WTC11 (cell line): ENCODE measurements at regions not wholly inside any gene's neighbourhood (a gene's known extent, or its start where the extent isn't known, plus 50 kb on each side); places are given as distances from the start of the nearest gene placed in this dataset.

Source experiments
- ATAC-seq: fragments of 200-7000 bp; cut with Tn5 transposase; 2 replicates; pipeline ENCODE4 v1.10.0; 2021; ENCODE audit warnings: mild to moderate bottlenecking, moderate library complexity
- CTCF ChIA-PET: fragments of 300-600 bp; sonication (Branson Sonifier 250); formaldehyde crosslinking; loops from one replicate; lab custom pipeline; 2021; ENCODE audit warnings: antibody characterized with exemption; lab: Charles Lee
- POLR2A ChIA-PET: fragments of 350-600 bp; sonication (Branson Sonifier 250); formaldehyde crosslinking; loops from one replicate; lab custom pipeline; 2021; ENCODE audit warnings: antibody characterized with exemption; lab: Charles Lee
- DNase-seq: peaks from one replicate; pipeline ENCODE4 v3.0.0; 2021; ENCODE audit warnings: low spot score
- H3K27ac Mint-ChIP-seq: 2 replicates; pipeline ENCODE4 v1.8.0; 2021; ENCODE audit warnings: mixed read lengths
- H3K27me3 Mint-ChIP-seq: 2 replicates; pipeline ENCODE4 v1.8.0; 2021; ENCODE audit warnings: low read depth, mild to moderate bottlenecking, moderate library complexity, mixed read lengths
- H3K36me3 Mint-ChIP-seq: 2 replicates; pipeline ENCODE4 v1.8.0; 2021; ENCODE audit warnings: mixed read lengths
- H3K4me1 Mint-ChIP-seq: 2 replicates; pipeline ENCODE4 v1.8.0; 2022; ENCODE audit warnings: mixed read lengths
- H3K4me3 Mint-ChIP-seq: 2 replicates; pipeline ENCODE4 v1.8.0; 2021; ENCODE audit warnings: mild to moderate bottlenecking, moderate library complexity, mixed read lengths
- H3K9me3 Mint-ChIP-seq: 2 replicates; pipeline ENCODE4 v1.8.0; 2021; ENCODE audit warnings: mixed read lengths
- AFF4 ChIP-seq: sonication (generic); formaldehyde crosslinking; IDR thresholded peaks from 2 replicates; pipeline ENCODE4 v1.8.1; 2023; ENCODE audit warnings: mild to moderate bottlenecking, missing genetic modification reagents, borderline replicate concordance
- AR ChIP-seq: fragments of 250-450 bp; sonication (Bioruptor Pico); IDR thresholded peaks from 2 replicates; pipeline ENCODE4 v1.9.0; 2021; ENCODE audit warnings: mild to moderate bottlenecking
- ARID4B ChIP-seq: sonication (generic); formaldehyde crosslinking; IDR thresholded peaks from 2 replicates; pipeline ENCODE4 v1.8.0; 2023; ENCODE audit warnings: missing genetic modification reagents, mild to moderate bottlenecking, borderline replicate concordance
- E2F4 ChIP-seq: sonication (generic); formaldehyde crosslinking; IDR thresholded peaks from 2 replicates; pipeline ENCODE4 v1.8.1; 2022; ENCODE audit warnings: low read depth, mild to moderate bottlenecking, moderate library complexity, missing genetic modification reagents, borderline replicate concordance
- EMX1 ChIP-seq: fragments of 250-450 bp; sonication (Bioruptor Pico); IDR thresholded peaks from 2 replicates; pipeline ENCODE4 v1.8.0; 2021; ENCODE audit warnings: mild to moderate bottlenecking
- FOXP1 ChIP-seq: sonication (generic); formaldehyde crosslinking; IDR thresholded peaks from 2 replicates; pipeline ENCODE4 v1.8.0; 2022; ENCODE audit warnings: missing genetic modification reagents, mild to moderate bottlenecking, moderate library complexity, borderline replicate concordance
- NFYB ChIP-seq: sonication (generic); formaldehyde crosslinking; conservative IDR thresholded peaks from 2 replicates; pipeline ENCODE4 v1.8.0; 2022; ENCODE audit warnings: low read depth, missing genetic modification reagents
- OVOL2 ChIP-seq: fragments of 250-450 bp; sonication (Bioruptor Pico); IDR thresholded peaks from 2 replicates; pipeline ENCODE4 v1.9.0; 2021; ENCODE audit warnings: mild to moderate bottlenecking, borderline replicate concordance
- RELA ChIP-seq: sonication (generic); formaldehyde crosslinking; IDR thresholded peaks from 2 replicates; pipeline ENCODE4 v1.8.1; 2022; ENCODE audit warnings: missing genetic modification reagents, mild to moderate bottlenecking, borderline replicate concordance
- TEAD1 ChIP-seq: sonication (generic); formaldehyde crosslinking; IDR thresholded peaks from 2 replicates; pipeline ENCODE4 v1.8.0; 2022; ENCODE audit warnings: mild to moderate bottlenecking, missing genetic modification reagents
- ZNF138 ChIP-seq: sonication (generic); formaldehyde crosslinking; conservative IDR thresholded peaks from 2 replicates; pipeline ENCODE4 v1.8.1; 2022; ENCODE audit warnings: mild to moderate bottlenecking, moderate library complexity, missing genetic modification reagents
- ZNF671 ChIP-seq: fragments of 250-450 bp; sonication (Bioruptor Pico); IDR thresholded peaks from 2 replicates; pipeline ENCODE4 v1.8.0; 2021; ENCODE audit warnings: mild to moderate bottlenecking

GRCh38 chr3:5295191-5295690 is 107.7 kb downstream of the EDEM1 start (continued):
- TF ChIP-seq AFF4 (CRISPR knock-in tag), result no peak

- Mint-ChIP-seq H3K9me3 (peaks cover 61% of the 10 kb centered on the region), H3K27me3 (peaks cover 9% of the 10 kb centered on the region), H3K4me3 (no peak overlapping the region), H3K4me1 (peaks cover 11% of the 10 kb centered on the region), H3K27ac (no peak overlapping the region), H3K36me3 (peaks cover 4% of the 10 kb centered on the region)
- ATAC-seq (no peak), DNase-seq (no peak)
- TF ChIP-seq ARID4B (CRISPR knock-in tag), result no peak
- no peak for TF ChIP-seq ZNF138
- TF ChIP-seq ZNF671 (CRISPR knock-in tag), result no peak
- no peak for TF ChIP-seq AR (CRISPR knock-in tag)
- no peak for TF ChIP-seq TEAD1 (CRISPR knock-in tag)
- no peak for TF ChIP-seq E2F4 (CRISPR knock-in tag)
- TF ChIP-seq RELA (CRISPR knock-in tag), result no peak
- TF ChIP-seq OVOL2 (CRISPR knock-in tag), result no peak
- TF ChIP-seq NFYB, result no peak
- TF ChIP-seq FOXP1, result no peak
- no peak for TF ChIP-seq EMX1 (CRISPR knock-in tag)
- POLR2A ChIA-PET, result no interaction called here
- CTCF ChIA-PET, result no interaction called here
These were observed 108.9 kb downstream of the EDEM1 start for GRCh38 chr3:5296362-5296761.
